Hindlimb muscle (tissue), 1 donor: ENCODE measurements at regions not wholly inside any gene's neighbourhood (a gene's known extent, or its start where the extent isn't known, plus 50 kb on each side); places are given as distances from the start of the nearest gene placed in this dataset.
"Not testable (repeated sequence)": the region's sequence is repeated elsewhere in the genome, so short reads cannot be mapped to it uniquely, and the experiment has no call there.

Source experiments
- DNase-seq: peaks from one replicate; pipeline ENCODE4 v3.0.0-alpha.2; 2013

GRCh38 chr20:11976966-11977365 is 59.3 kb downstream of the BTBD3 start:
- no peak for DNase-seq

GRCh38 chr20:11978496-11978895 is 60.8 kb downstream of the BTBD3 start:
- DNase-seq: no peak

- DNase-seq: no peak
Observed at GRCh38 chr20:11979306-11979990, 61.8 kb downstream of the BTBD3 start.

- DNase-seq: no peak
Observed at GRCh38 chr20:11980263-11980662, 62.6 kb downstream of the BTBD3 start.

GRCh38 chr20:11981366-11981947 is 63.8 kb downstream of the BTBD3 start:
- no peak for DNase-seq

- no peak for DNase-seq
Observed at GRCh38 chr20:11982289-11982954, 64.7 kb downstream of the BTBD3 start.

- no peak for DNase-seq
Observed at GRCh38 chr20:11982955-11983470, 65.3 kb downstream of the BTBD3 start.

GRCh38 chr20:11986954-11987353 is 69.3 kb downstream of the BTBD3 start:
- DNase-seq: no peak

- no peak for DNase-seq
Observed at GRCh38 chr20:11987526-11987925, 69.8 kb downstream of the BTBD3 start.

GRCh38 chr20:11989018-11989771 is 71.5 kb downstream of the BTBD3 start:
- DNase-seq: no peak

GRCh38 chr20:11992426-11992825 is 74.7 kb downstream of the BTBD3 start:
- no peak for DNase-seq

- peak; percentile 17 for DNase-seq
Observed at GRCh38 chr20:11993886-11994461, 76.3 kb downstream of the BTBD3 start.

- no peak for DNase-seq
Observed at GRCh38 chr20:11995805-11996567, 78.3 kb downstream of the BTBD3 start.

GRCh38 chr20:12004776-12005175 is 87.1 kb downstream of the BTBD3 start:
- DNase-seq: not testable (repeated sequence)

- no peak for DNase-seq
Observed at GRCh38 chr20:12012241-12013222, 94.8 kb downstream of the BTBD3 start.

GRCh38 chr20:12014276-12014675 is 96.6 kb downstream of the BTBD3 start:
- DNase-seq: no peak

GRCh38 chr20:12014736-12015135 is 97.0 kb downstream of the BTBD3 start:
- no peak for DNase-seq

GRCh38 chr20:12016291-12016690 is 98.6 kb downstream of the BTBD3 start:
- DNase-seq: no peak

GRCh38 chr20:12019715-12020114 is 102.0 kb downstream of the BTBD3 start:
- DNase-seq: no peak

GRCh38 chr20:12020846-12021245 is 103.2 kb downstream of the BTBD3 start:
- DNase-seq: no peak

- no peak for DNase-seq
Observed at GRCh38 chr20:12022126-12022525, 104.4 kb downstream of the BTBD3 start.
